GM10248 (cell line): ENCODE measurements at regions not wholly inside any gene's neighbourhood (a gene's known extent, or its start where the extent isn't known, plus 50 kb on each side); places are given as distances from the start of the nearest gene placed in this dataset.

Experiments
- CTCF ChIA-PET: fragments of 300-600 bp; sonication (Branson Sonifier 250); formaldehyde crosslinking; extraction: SDS; loops from one replicate; lab custom pipeline; 2021; ENCODE audit warnings: antibody characterized with exemption; lab: Yijun Ruan, JAX
- POLR2A ChIA-PET: fragments of 350-650 bp; sonication (Branson Sonifier 250); formaldehyde crosslinking; extraction: SDS; loops from one replicate; lab custom pipeline; 2020; ENCODE audit warnings: antibody characterized with exemption; lab: Yijun Ruan, JAX
- DNase-seq: peaks from one replicate; pipeline ENCODE4 v3.0.0; 2012; ENCODE audit errors: extremely low spot score
- CTCF ChIP-seq: IDR thresholded peaks from 2 replicates; pipeline ENCODE4 v1.5.1; 2012; ENCODE audit warnings: mild to moderate bottlenecking, low read depth; ENCODE audit errors: extremely low read depth, missing control alignments, control extremely low read depth

GRCh38 chr5:2998106-2998505 lies 246.6 kb upstream of the IRX2 start:
- TF ChIP-seq CTCF, result no peak
- POLR2A ChIA-PET, result no interaction called here
- CTCF ChIA-PET, result no interaction called here
- DNase-seq, result no peak

- CTCF ChIA-PET, result no interaction called here
- POLR2A ChIA-PET, result no interaction called here
- TF ChIP-seq CTCF, result no peak
- no peak for DNase-seq
These were observed 245.7 kb upstream of the IRX2 start for GRCh38 chr5:2997179-2997578.

- ChIA-PET POLR2A (no interaction called here), CTCF (no interaction called here)
- TF ChIP-seq CTCF, result no peak
- no peak for DNase-seq
These were observed 245.2 kb upstream of the IRX2 start for GRCh38 chr5:2996687-2997086.

- ChIA-PET CTCF (no interaction called here), POLR2A (no interaction called here)
- no peak for TF ChIP-seq CTCF
- no peak for DNase-seq
These were observed 244.8 kb upstream of the IRX2 start for GRCh38 chr5:2996248-2996647.

- CTCF ChIA-PET, result no interaction called here
- DNase-seq, result no peak
- POLR2A ChIA-PET, result no interaction called here
- TF ChIP-seq CTCF, result no peak
These were observed 244.2 kb upstream of the IRX2 start for GRCh38 chr5:2995667-2996066.

DNA sequence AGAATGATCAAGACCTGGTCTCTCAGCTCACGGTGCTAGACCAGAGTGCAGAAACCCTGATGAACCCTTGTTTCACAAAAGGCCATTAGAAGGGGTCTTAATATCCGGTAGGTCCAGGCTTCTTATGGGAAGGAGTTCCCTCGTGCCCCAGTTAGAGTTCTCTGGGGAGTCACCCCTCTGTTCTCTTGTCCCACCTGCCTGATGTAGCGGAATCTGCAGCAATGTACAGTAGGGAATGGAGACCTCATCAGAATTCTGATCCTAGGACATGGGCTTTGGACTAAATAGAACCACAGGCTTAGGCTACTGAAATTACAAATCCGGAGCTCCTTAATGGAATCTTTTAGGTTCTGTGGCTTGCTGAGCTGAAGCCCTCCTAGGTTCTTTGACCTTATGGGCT lies 243.6 kb upstream of the IRX2 start:
- TF ChIP-seq CTCF, result no peak
- no peak for DNase-seq
- ChIA-PET POLR2A (no interaction called here), CTCF (no interaction called here)

GRCh38 chr5:2993771-2994170 lies 242.3 kb upstream of the IRX2 start:
- TF ChIP-seq CTCF, result no peak
- DNase-seq, result no peak
- ChIA-PET POLR2A (no interaction called here), CTCF (no interaction called here)
